Spleen (tissue), 11 donors: ENCODE measurements at regions not wholly inside any gene's neighbourhood (a gene's known extent, or its start where the extent isn't known, plus 50 kb on each side); places are given as distances from the start of the nearest gene placed in this dataset.

Source experiments
- DNase-seq: peaks from one replicate; pipeline ENCODE4 v3.0.0-alpha.2; 2020
- H3K27ac ChIP-seq, 8 donors: fragments of 200-600 bp; sonication (generic) in 7 of 8; 1 replicate in 4 of 8; 2 replicates in 4 of 8; pipeline versions ENCODE4 v1.5.0 to v1.8.0; 2016 to 2021; ENCODE audit warnings: inconsistent platforms in 4 of 8, mild to moderate bottlenecking in 4 of 8, moderate library complexity in 1 of 8
- H3K27me3 ChIP-seq, 7 donors: fragments of 200-600 bp; sonication (generic) in 6 of 7; replicated peaks in 1 of 7; 1 replicate in 4 of 7; 2 replicates in 3 of 7; pipeline versions ENCODE4 v1.5.0 to v1.8.0; 2016 to 2021; ENCODE audit warnings: inconsistent platforms in 3 of 7, mild to moderate bottlenecking in 1 of 7
- H3K36me3 ChIP-seq, 6 donors: fragments of 200-600 bp; sonication (generic) in 5 of 6; 1 replicate in 4 of 6; 2 replicates in 2 of 6; pipeline versions ENCODE4 v1.5.0 to v1.8.0; 2016 to 2021; ENCODE audit warnings: inconsistent platforms in 2 of 6
- H3K4me1 ChIP-seq, 6 donors: fragments of 200-600 bp; sonication (generic) in 5 of 6; 1 replicate in 3 of 6; 2 replicates in 3 of 6; pipeline versions ENCODE4 v1.5.0 to v1.8.0; 2016 to 2021; ENCODE audit warnings: inconsistent platforms in 3 of 6
- H3K4me3 ChIP-seq, 8 donors: fragments of 200-600 bp; sonication (generic) in 7 of 8; 1 replicate in 4 of 8; 2 replicates in 4 of 8; pipeline versions ENCODE4 v1.5.0 to v1.8.0; 2016 to 2021; ENCODE audit warnings: inconsistent platforms in 4 of 8, mild to moderate bottlenecking in 4 of 8, moderate library complexity in 2 of 8
- H3K9me3 ChIP-seq, 8 donors: fragments of 200-600 bp; sonication (generic) in 7 of 8; 1 replicate in 4 of 8; 2 replicates in 4 of 8; pipeline versions ENCODE4 v1.5.0 to v1.8.0; 2016 to 2021; ENCODE audit warnings: inconsistent platforms in 4 of 8
- POLR2A ChIP-seq, 3 donors: fragments of 450-650 bp; IDR thresholded peaks; one replicate each; pipeline ENCODE4 v1.5.1; 2017; ENCODE audit warnings: antibody characterized with exemption in 3 of 3, mild to moderate bottlenecking in 1 of 3
- POLR2AphosphoS5 ChIP-seq, 3 donors: sonication (generic); formaldehyde crosslinking; IDR thresholded peaks; one replicate each; pipeline ENCODE4 v1.5.1; 2017; ENCODE audit warnings: antibody characterized with exemption in 3 of 3
- WGBS, 5 donors: extraction: QIAGEN DNeasy Blood & Tissue Kit in 3 of 5; methylation state at CpG; one replicate each; pipeline versions ENCODE4 v1.1.5 to v1.1.7; 2013 to 2018; 5-methylcytosine and 5-hydroxymethylcytosine counted together
- intact Hi-C: fragments of 100-400 bp; cut with DNase I; formaldehyde crosslinking; loops from one replicate; pipeline ENCODE4 v1.15.0; 2023; ENCODE audit warnings: low total_unique reads
- TF ChIP-seq, protein P1 (sequence below), 11 experiments: fragments of 200-600 bp in 7 of 11; fragments of 450-650 bp in 4 of 11; sonication (generic) in 4 of 11; IDR thresholded peaks in 8 of 11; conservative IDR thresholded peaks in 3 of 11; 1 replicate in 7 of 11; 2 replicates in 4 of 11; pipeline versions ENCODE4 v1.4.0 to v1.8.0; 2016 to 2021; ENCODE audit warnings: antibody characterized with exemption in 11 of 11, inconsistent platforms in 4 of 11, mild to moderate bottlenecking in 1 of 11
- donor health status: healthy with polysubstance abuse.
- donor health status: DM: no; HTN: no; CAD: no; lungs with moderate emphysema.
- donor health status: DM: no; HTN: no; CAD: no.
- donor health status: Bipolar disorder and iron deficiency.
- donor health status: healthy.
- donor health status: DM: no; HTN: no; CAD: no.
- donor health status: DM: yes; HTN: yes; CAD: no.

GRCh38 chr11:113595810-113596594 is 110.1 kb downstream of the TMPRSS5 start:
- H3K27me3 ChIP-seq: peaks cover 0 to 27% (median 4%) of the 10 kb centered on the region in 7 donors
- no peak overlapping the region for H3K4me3 ChIP-seq
- DNase-seq: no peak
- peaks cover 0 to 17% (median 8%) of the 10 kb centered on the region in 8 donors for H3K9me3 ChIP-seq
- intact Hi-C loops: no loop called here
- 77 to 90% (median 86%) methylated on average over 3 of the region's 3 CpGs for WGBS, 5 donors
- H3K4me1 ChIP-seq: no peaks in the 10 kb centered on the region
- H3K27ac ChIP-seq: no peak overlapping the region
- H3K36me3 ChIP-seq: no peaks in the 10 kb centered on the region
- TF ChIP-seq POLR2A (IDR thresholded peaks at IDR 0.05): no peak

DNA sequence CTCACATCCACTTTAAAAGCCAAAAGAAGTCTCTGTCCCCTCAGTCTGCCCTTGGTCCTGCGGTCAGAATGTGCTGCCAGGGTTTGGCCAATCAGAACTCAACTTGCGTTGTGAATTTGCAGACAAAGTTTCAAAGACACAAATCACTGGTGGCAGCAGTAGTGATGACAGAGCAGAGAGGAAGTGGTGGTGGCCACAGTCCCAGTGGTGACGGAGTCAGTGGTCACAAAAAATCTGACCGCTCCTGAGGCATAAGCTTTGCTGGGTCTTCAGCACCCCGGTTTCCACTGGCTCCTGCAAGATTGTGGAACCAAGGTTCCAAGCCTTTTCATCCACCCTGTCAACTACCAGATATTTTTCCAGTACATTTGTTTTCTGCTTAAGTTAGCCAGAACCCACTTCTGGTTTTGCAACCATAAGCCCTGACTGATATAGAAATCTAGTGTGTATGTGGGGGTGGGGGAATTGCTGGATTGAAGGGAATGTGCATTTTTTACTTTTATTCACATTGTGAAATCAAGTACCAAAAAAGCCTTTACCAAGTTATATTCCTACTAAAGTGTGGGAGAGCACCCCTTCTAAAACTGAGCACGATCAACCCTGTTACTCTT is 112.3 kb downstream of the TMPRSS5 start:
- Histone ChIP-seq H3K9me3 (peaks cover 0 to 17% (median 8%) of the 10 kb centered on the region in 8 donors), H3K4me1 (no peaks in the 10 kb centered on the region), H3K27me3 (peaks cover 0 to 36% (median 5%) of the 10 kb centered on the region in 7 donors), H3K36me3 (no peaks in the 10 kb centered on the region), H3K27ac (no peak overlapping the region), H3K4me3 (no peak overlapping the region)
- no peak for DNase-seq
- intact Hi-C loops: no loop called here
- TF ChIP-seq POLR2AphosphoS5 (IDR thresholded peaks at IDR 0.05) (no peak), POLR2A (IDR thresholded peaks at IDR 0.05) (no peak)
- TF ChIP-seq, protein P1, sequence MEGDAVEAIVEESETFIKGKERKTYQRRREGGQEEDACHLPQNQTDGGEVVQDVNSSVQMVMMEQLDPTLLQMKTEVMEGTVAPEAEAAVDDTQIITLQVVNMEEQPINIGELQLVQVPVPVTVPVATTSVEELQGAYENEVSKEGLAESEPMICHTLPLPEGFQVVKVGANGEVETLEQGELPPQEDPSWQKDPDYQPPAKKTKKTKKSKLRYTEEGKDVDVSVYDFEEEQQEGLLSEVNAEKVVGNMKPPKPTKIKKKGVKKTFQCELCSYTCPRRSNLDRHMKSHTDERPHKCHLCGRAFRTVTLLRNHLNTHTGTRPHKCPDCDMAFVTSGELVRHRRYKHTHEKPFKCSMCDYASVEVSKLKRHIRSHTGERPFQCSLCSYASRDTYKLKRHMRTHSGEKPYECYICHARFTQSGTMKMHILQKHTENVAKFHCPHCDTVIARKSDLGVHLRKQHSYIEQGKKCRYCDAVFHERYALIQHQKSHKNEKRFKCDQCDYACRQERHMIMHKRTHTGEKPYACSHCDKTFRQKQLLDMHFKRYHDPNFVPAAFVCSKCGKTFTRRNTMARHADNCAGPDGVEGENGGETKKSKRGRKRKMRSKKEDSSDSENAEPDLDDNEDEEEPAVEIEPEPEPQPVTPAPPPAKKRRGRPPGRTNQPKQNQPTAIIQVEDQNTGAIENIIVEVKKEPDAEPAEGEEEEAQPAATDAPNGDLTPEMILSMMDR (IDR thresholded peaks at IDR 0.05 in 8 of 11, conservative IDR thresholded peaks at IDR 0.05 in 3 of 11): no peak
- 35 to 47% (median 38%) methylated on average over 6 of the region's 6 CpGs for WGBS, 5 donors

DNA sequence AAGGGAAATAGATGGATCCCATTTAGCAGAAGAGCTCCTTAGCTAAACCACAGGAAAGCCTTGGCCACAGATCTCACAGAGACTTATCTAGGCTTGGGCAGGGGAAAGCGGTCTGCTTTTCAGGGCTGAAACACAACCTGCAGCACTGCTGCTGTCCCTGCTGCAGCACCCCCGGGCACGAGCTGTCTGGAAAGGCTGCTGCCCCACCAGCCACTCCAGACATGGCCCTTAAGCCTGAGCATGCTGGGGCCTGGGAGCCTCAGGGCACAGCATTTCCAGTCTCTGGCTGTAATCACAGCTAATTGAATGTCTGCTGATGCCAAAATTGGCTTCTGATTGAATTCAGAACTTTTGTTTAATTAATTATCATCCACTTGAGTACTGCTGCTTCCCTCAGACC is 115.0 kb downstream of the TMPRSS5 start:
- TF ChIP-seq, protein P1 (IDR thresholded peaks at IDR 0.05 in 8 of 11, conservative IDR thresholded peaks at IDR 0.05 in 3 of 11): no peak
- TF ChIP-seq POLR2A (IDR thresholded peaks at IDR 0.05) (no peak), POLR2AphosphoS5 (IDR thresholded peaks at IDR 0.05) (no peak)
- DNase-seq: no peak
- no peak overlapping the region for H3K4me3 ChIP-seq
- no peaks in the 10 kb centered on the region for H3K36me3 ChIP-seq
- 46 to 71% (median 66%) methylated on average over 3 of the region's 3 CpGs for WGBS, 5 donors
- H3K27ac ChIP-seq: no peak overlapping the region
- peaks cover 0 to 27% (median 4%) of the 10 kb centered on the region in 7 donors for H3K27me3 ChIP-seq
- intact Hi-C loops: no loop called here
- no peaks in the 10 kb centered on the region for H3K4me1 ChIP-seq
- peaks cover 0 to 8% (median 5%) of the 10 kb centered on the region in 8 donors for H3K9me3 ChIP-seq

DNA sequence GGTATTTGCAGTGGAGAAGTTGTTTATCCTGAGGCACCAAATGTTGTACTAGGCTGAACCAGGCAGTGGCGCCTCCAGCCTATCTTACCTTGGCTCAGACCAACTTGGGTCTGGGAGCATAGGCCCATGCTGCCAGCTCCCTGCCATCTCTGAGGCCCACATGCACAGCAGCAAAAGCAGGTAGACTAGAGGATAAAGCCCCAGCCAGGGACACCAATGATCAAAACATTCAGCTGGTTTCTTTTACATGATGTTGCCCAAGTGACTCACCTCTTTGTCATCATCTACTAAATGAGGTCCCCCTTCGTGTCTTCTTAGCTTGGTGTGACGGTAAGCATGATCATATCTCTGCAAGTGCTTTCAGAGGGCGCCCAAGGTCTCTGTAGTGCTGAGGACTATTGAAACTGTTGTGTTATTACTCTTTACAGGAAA is 112.1 kb upstream of the DRD2 start:
- no peak for DNase-seq
- TF ChIP-seq, protein P1 (IDR thresholded peaks at IDR 0.05 in 8 of 11, conservative IDR thresholded peaks at IDR 0.05 in 3 of 11): no peak
- no peak for TF ChIP-seq POLR2AphosphoS5 (IDR thresholded peaks at IDR 0.05)
- no peak for TF ChIP-seq POLR2A (IDR thresholded peaks at IDR 0.05)
- intact Hi-C loops: no loop called here

More for the DNA sequence above, 112.1 kb upstream of the DRD2 start:
- Histone ChIP-seq H3K36me3 (no peaks in the 10 kb centered on the region), H3K4me1 (no peaks in the 10 kb centered on the region), H3K9me3 (no peaks in the 10 kb centered on the region), H3K27ac (no peak overlapping the region), H3K4me3 (no peak overlapping the region), H3K27me3 (peaks cover 0 to 12% (median 0%) of the 10 kb centered on the region in 7 donors)
- 72 to 90% (median 79%) methylated on average over 3 to 4 of the region's 4 CpGs for WGBS, 5 donors
